HEK293T (cell line): ENCODE measurements at regions not wholly inside any gene's neighbourhood (a gene's known extent, or its start where the extent isn't known, plus 50 kb on each side); places are given as distances from the start of the nearest gene placed in this dataset.

Experiments used
- ARNT ChIP-seq: fragments of 450-650 bp; IDR thresholded peaks from 2 replicates; pipeline ENCODE4 v1.6.1; 2017; ENCODE audit warnings: mild to moderate bottlenecking
- BHLHE40 ChIP-seq: fragments of 450-650 bp; IDR thresholded peaks from 2 replicates; pipeline ENCODE4 v1.6.1; 2016; ENCODE audit warnings: mild to moderate bottlenecking, moderate library complexity, borderline replicate concordance
- FOXA1 ChIP-seq: fragments of 450-650 bp; IDR thresholded peaks from 2 replicates; pipeline ENCODE4 v1.6.1; 2016; ENCODE audit warnings: mild to moderate bottlenecking
- FOXK2 ChIP-seq: fragments of 450-650 bp; IDR thresholded peaks from 2 replicates; pipeline ENCODE4 v1.6.1; 2016; ENCODE audit warnings: mild to moderate bottlenecking
- FOXM1 ChIP-seq: fragments of 450-650 bp; IDR thresholded peaks from 2 replicates; pipeline ENCODE4 v1.6.1; 2017; ENCODE audit warnings: mild to moderate bottlenecking, borderline replicate concordance
- L3MBTL2 ChIP-seq: fragments of 450-650 bp; conservative IDR thresholded peaks from 2 replicates; pipeline ENCODE4 v1.6.1; 2016; ENCODE audit warnings: mild to moderate bottlenecking
- LEF1 ChIP-seq: fragments of 450-650 bp; IDR thresholded peaks from 2 replicates; pipeline ENCODE4 v1.6.1; 2017; ENCODE audit warnings: mild to moderate bottlenecking, borderline replicate concordance
- NFRKB ChIP-seq: fragments of 450-650 bp; IDR thresholded peaks from 2 replicates; pipeline ENCODE4 v1.6.1; 2016; ENCODE audit warnings: mild to moderate bottlenecking, moderate library complexity
- PKNOX1 ChIP-seq: fragments of 450-650 bp; IDR thresholded peaks from 2 replicates; pipeline ENCODE4 v1.6.1; 2016
- SP1 ChIP-seq: fragments of 450-650 bp; IDR thresholded peaks from 2 replicates; pipeline ENCODE4 v1.6.1; 2017
- SUZ12 ChIP-seq: fragments of 450-650 bp; IDR thresholded peaks from 2 replicates; pipeline ENCODE4 v1.6.1; 2016; ENCODE audit warnings: mild to moderate bottlenecking
- TARDBP ChIP-seq: fragments of 450-650 bp; IDR thresholded peaks from 2 replicates; pipeline ENCODE4 v1.6.1; 2016
- ZNF384 ChIP-seq: fragments of 450-650 bp; IDR thresholded peaks from 2 replicates; pipeline ENCODE4 v1.6.1; 2016

DNA sequence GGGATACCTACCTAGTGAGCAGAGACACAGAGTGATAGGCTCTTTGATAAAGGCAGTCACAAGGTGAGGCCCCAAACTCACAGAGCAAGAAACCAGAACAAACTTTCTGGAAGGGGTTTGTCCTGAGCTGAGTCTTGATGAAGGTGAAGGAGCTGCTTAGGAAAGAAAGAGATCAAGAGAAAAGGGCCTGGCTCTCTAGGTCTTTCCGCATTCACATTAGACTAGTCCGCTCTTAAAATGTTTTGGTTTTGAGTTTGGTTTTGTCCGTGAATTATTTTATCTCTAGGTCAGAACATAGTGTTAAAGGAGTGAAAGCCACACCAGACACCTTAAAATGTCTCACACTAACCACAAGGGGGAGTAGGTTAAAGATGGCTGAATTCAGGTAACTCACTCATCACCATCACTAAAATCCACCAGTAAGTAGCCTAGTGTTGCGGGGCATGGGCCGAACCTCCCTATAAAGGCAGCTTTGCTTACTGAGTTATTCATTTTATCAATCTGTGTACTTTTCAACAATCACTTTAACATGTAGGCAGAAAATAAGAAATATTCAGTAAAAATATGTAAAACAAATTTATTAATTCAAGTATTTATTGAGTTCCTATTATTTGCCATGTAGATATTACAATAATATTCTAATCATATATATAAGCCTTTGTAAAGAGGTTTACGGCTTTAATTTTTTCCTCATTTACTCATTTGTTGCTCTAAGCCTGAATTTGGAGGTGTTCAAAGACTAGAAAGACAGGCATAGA lies 121.5 kb upstream of the TSC22D2 start:
- TF ChIP-seq FOXK2 (no peak), BHLHE40 (no peak), LEF1 (no peak), SUZ12 (no peak), TARDBP (no peak), FOXM1 (no peak), SP1 (no peak), PKNOX1 (no peak), FOXA1 (no peak), L3MBTL2 (no peak), NFRKB (no peak), ZNF384 (no peak), ARNT (no peak)
